ENCODE measurements at regions not wholly inside any gene's neighbourhood (a gene's known extent, or its start where the extent isn't known, plus 50 kb on each side); places are given as distances from the start of the nearest gene placed in this dataset.

DNA sequence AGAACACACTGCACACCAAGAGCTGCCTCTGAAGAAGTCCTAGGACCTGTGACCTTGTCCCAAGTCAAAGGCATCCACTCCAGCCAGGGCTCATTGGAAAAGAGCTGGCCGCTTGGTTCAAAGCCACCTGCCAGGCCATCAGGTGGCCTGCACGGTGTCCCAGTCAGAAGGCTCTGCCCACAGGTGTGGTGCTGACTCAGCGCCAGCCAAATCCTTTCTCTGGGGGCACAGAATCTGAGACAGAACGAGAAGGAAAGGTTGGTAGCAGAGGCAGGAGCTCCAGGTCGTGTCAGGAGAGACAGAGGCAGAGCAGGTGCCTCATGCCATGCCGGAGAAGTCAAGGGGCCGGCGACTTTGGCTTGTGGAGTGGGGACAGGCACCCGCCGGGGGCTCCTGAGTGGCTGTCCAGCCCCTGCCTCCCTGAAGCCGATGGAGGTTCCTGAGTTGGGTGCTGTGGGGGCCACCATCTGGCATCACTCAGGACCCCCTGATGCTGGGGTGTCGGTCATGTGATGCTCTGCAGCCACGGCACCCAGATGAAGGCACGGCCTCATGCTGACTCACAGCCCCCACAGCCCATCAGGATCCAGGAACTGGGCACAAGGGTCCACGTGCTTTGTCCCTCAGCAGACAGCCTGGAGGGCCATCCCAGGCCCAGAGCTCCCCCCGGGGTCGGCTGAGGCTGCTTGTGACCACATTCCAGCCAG is 128.1 kb upstream of the FOXF1 start:
- Histone ChIP-seq H3K36me3 (ENCODE audit: control insufficient read depth, insufficient read depth, low read length) (no peaks in the 10 kb centered on the region), H3K27me3 (ENCODE audit: control insufficient read depth, insufficient read depth, low read length) (no peaks in the 10 kb centered on the region), H3K9me3 (ENCODE audit: control insufficient read depth, low read depth, low read length) (no peaks in the 10 kb centered on the region), H3K27ac (ENCODE audit: low read length) (no peak overlapping the region), H3K4me1 (ENCODE audit: control insufficient read depth, insufficient read depth, low read length) (no peaks in the 10 kb centered on the region), H3K4me3 (ENCODE audit: low read length) (no peak overlapping the region)
- DNase-seq: no peak
- no CpG with 5 or more reads among the region's 17 CpGs for WGBS (ENCODE audit: insufficient coverage, low lambda C conversion rate)

DNA sequence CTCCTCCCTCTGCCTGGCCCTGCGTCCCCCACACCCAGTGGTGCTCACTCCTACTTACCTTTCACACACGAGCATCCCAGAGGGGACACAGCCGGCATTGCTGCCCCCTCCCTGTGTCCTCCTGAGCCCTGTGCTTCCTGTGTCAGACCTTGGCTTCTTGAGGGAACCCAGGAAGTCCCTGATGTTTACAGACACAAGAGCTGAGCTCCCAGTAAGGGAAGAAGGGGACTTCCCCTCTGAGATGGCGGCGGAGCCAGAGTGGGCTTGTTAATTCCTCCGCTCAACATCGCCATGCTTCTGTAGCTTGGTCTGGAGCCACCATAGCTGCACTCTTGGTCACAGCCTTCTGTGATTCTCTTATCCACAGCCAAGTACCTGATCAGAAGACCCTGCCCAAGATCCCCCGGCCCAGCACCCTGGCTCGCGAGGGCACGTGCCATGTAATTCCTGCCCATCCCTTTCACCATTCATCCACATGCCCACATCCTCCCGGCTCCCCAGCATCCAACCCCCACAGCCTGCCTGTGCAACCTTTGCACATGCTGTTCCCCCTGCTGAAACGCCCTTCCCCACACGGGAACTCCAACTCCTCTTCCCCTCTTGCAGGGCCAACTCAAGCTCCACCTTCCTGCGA is 127.4 kb upstream of the FOXF1 start:
- no peak for DNase-seq

DNA sequence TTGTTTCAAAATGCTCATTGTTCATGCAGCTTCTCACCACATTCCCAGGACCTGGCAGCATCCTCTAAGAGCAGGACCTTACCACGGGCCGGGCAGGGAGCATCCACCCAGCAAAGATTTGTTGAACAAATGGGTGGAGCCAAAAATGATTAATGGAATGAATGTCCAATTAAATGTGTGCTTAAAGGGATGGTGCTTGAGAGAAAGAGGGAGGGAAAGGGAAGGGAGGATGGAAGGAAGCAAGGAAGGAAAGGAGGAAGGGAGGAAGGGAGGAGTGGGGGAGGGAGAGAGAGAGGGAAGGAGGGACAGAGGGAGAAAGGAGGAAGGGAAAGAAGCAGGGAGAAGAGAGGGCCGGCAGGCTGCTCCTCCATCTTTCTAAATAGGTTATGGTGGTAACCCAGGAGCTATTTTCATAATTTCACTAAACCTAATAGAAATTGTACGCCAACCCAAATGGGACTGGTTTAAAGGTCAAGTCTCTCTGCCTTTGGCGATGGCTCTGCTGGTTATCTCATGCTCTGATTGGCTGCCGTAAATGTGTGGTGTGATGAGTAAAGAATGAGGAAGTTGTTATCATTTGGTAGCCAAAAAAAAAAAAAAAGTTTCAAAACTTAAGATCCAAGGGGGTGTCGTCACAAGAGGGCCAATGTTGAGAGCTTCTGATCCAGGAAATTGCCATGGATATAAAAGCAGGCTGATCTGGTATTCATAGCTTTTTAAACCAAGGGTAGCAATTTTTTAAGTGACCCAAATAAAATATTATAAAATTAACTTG is 126.7 kb upstream of the FOXF1 start:
- DNase-seq: no peak
- Histone ChIP-seq H3K4me3 (ENCODE audit: low read length) (no peak overlapping the region), H3K9me3 (ENCODE audit: control insufficient read depth, low read depth, low read length) (no peaks in the 10 kb centered on the region), H3K36me3 (ENCODE audit: control insufficient read depth, insufficient read depth, low read length) (no peaks in the 10 kb centered on the region), H3K27me3 (ENCODE audit: control insufficient read depth, insufficient read depth, low read length) (no peaks in the 10 kb centered on the region), H3K4me1 (ENCODE audit: control insufficient read depth, insufficient read depth, low read length) (no peaks in the 10 kb centered on the region), H3K27ac (ENCODE audit: low read length) (no peak overlapping the region)
- 0% methylated on average over 1 of the region's 7 CpGs for WGBS (ENCODE audit: insufficient coverage, low lambda C conversion rate)

More for the DNA sequence above, 127.4 kb upstream of the FOXF1 start:
- no peaks in the 10 kb centered on the region for H3K9me3 ChIP-seq (ENCODE audit: control insufficient read depth, low read depth, low read length)
- H3K4me3 ChIP-seq (ENCODE audit: low read length): no peak overlapping the region
- no peak overlapping the region for H3K27ac ChIP-seq (ENCODE audit: low read length)
- H3K36me3 ChIP-seq (ENCODE audit: control insufficient read depth, insufficient read depth, low read length): no peaks in the 10 kb centered on the region
- no CpG with 5 or more reads among the region's 15 CpGs for WGBS (ENCODE audit: insufficient coverage, low lambda C conversion rate)
- no peaks in the 10 kb centered on the region for H3K4me1 ChIP-seq (ENCODE audit: control insufficient read depth, insufficient read depth, low read length)
- H3K27me3 ChIP-seq (ENCODE audit: control insufficient read depth, insufficient read depth, low read length): no peaks in the 10 kb centered on the region

DNA sequence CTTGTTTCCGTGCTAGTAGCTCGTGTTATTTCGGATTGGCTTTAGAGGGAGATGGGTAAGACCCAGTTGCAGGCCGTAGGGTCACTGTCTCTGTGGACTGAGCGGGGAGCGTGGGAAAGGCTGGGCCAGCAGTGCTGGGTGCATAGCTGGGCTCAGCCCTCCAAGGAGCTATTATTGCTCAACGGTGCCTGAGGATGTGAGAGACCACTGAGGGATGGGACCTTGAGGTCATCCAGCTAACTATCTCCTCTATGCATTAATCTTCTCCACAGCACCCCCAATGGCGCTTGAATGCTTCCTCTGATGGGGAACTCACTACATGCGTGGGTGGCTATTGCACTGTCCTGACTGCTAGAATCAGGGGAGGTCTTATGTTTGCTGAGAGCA is 126.1 kb upstream of the FOXF1 start:
- WGBS (ENCODE audit: insufficient coverage, low lambda C conversion rate): no CpG with 5 or more reads among the region's 9 CpGs
- no peaks in the 10 kb centered on the region for H3K27me3 ChIP-seq (ENCODE audit: control insufficient read depth, insufficient read depth, low read length)
- no peak for DNase-seq
- no peak overlapping the region for H3K4me3 ChIP-seq (ENCODE audit: low read length)
- H3K36me3 ChIP-seq (ENCODE audit: control insufficient read depth, insufficient read depth, low read length): no peaks in the 10 kb centered on the region
- no peak overlapping the region for H3K27ac ChIP-seq (ENCODE audit: low read length)
- no peaks in the 10 kb centered on the region for H3K4me1 ChIP-seq (ENCODE audit: control insufficient read depth, insufficient read depth, low read length)
- H3K9me3 ChIP-seq (ENCODE audit: control insufficient read depth, low read depth, low read length): no peaks in the 10 kb centered on the region

DNA sequence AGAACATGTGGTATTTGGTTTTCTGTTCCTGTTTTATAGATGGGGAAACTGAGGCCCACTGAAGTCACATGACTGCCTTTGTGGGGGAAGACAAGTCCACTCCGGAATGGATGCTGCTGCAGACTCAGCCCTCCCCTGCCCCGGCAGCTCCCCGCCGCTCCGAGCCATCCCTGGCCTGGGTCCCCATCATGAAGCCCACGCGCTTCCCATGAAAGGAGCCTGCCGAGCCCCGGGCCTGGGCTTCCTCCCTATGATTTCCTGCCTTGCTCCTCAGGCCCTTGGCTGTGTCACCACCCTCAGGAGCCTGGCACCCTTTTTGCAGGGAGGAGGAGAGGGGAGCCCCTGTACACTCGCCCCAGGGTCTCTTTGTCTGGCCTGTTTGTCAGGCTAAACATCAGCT is 125.3 kb upstream of the FOXF1 start:
- H3K4me3 ChIP-seq (ENCODE audit: low read length): no peak overlapping the region
- no peak for DNase-seq
- H3K36me3 ChIP-seq (ENCODE audit: control insufficient read depth, insufficient read depth, low read length): no peaks in the 10 kb centered on the region
- H3K9me3 ChIP-seq (ENCODE audit: control insufficient read depth, low read depth, low read length): no peaks in the 10 kb centered on the region
- H3K4me1 ChIP-seq (ENCODE audit: control insufficient read depth, insufficient read depth, low read length): no peaks in the 10 kb centered on the region
- H3K27me3 ChIP-seq (ENCODE audit: control insufficient read depth, insufficient read depth, low read length): no peaks in the 10 kb centered on the region
- no CpG with 5 or more reads among the region's 10 CpGs for WGBS (ENCODE audit: insufficient coverage, low lambda C conversion rate)
- H3K27ac ChIP-seq (ENCODE audit: low read length): no peak overlapping the region

DNA sequence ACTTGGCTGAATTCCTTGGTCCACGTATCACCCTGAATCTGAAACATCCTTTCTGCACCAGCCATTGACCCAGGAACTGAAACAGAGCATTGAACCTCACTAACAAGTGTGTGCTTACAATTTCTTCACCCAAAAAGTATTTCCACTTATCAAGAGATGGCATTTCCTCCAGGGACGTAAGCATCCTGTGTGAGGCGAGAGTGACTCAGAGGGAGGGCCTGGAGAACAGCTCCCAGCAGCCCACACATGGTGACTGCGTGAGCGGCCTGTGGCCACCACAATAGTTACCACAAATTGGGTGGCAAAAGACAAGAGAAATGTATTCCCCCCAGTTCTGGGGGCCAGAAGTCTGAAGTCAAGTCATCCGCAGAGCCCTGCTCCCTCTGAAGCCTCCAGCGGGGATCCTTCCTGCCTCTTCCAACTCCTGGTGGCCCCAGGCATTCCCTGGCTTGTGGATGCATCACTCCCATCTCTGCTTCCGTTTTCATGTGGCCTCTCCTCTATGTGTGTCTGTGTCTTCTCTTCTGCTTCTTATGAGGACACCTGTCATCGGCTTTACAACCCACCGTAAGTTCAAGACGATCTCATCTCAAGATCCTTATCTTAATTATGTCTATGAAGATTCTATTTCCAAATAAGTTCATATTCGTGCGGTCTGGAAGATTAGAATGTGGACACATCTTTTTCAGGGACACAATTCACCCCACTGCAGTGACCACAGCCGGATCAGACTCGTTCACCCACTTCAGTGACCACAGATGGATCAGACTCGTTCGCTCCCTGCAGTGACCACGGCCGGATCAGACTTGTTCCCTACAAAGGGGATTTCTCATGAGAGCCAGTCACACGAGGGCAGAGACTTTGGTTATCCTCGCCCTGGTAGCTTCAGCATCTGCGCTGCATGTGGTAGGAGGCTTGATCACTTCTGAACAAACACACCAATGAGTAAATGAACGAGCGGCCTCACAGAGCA is 122.6 kb upstream of the FOXF1 start:
- Histone ChIP-seq H3K9me3 (ENCODE audit: control insufficient read depth, low read depth, low read length) (no peaks in the 10 kb centered on the region), H3K27ac (ENCODE audit: low read length) (no peak overlapping the region), H3K36me3 (ENCODE audit: control insufficient read depth, insufficient read depth, low read length) (no peaks in the 10 kb centered on the region), H3K4me1 (ENCODE audit: control insufficient read depth, insufficient read depth, low read length) (no peaks in the 10 kb centered on the region), H3K27me3 (ENCODE audit: control insufficient read depth, insufficient read depth, low read length) (no peaks in the 10 kb centered on the region), H3K4me3 (ENCODE audit: low read length) (no peak overlapping the region)
- 86% methylated on average over 4 of the region's 24 CpGs for WGBS (ENCODE audit: insufficient coverage, low lambda C conversion rate)
- DNase-seq: no peak

DNA sequence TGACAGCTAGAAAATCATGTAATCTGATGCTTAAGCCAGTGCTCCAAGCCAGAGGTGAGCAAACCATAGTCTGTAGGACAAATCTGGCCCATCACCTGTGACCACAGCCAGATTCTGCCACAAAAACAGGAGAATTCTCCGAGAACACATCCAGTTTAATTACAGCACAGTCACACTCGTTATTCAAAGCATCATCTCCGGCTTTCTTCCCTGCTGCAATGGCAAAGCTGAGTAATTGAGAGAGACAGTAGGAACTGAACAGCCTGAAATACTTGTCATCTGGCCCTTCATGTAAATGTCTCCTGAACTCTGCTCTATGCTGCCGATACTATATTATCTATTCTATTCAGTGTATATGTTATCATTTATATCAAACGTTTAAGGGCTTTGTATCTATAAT is 121.4 kb upstream of the FOXF1 start:
- Histone ChIP-seq H3K4me3 (ENCODE audit: low read length) (no peak overlapping the region), H3K4me1 (ENCODE audit: control insufficient read depth, insufficient read depth, low read length) (no peaks in the 10 kb centered on the region), H3K27me3 (ENCODE audit: control insufficient read depth, insufficient read depth, low read length) (no peaks in the 10 kb centered on the region), H3K36me3 (ENCODE audit: control insufficient read depth, insufficient read depth, low read length) (no peaks in the 10 kb centered on the region), H3K27ac (ENCODE audit: low read length) (no peak overlapping the region), H3K9me3 (ENCODE audit: control insufficient read depth, low read depth, low read length) (no peaks in the 10 kb centered on the region)
- 73% methylated on average over 2 of the region's 5 CpGs for WGBS (ENCODE audit: insufficient coverage, low lambda C conversion rate)
- no peak for DNase-seq

DNA sequence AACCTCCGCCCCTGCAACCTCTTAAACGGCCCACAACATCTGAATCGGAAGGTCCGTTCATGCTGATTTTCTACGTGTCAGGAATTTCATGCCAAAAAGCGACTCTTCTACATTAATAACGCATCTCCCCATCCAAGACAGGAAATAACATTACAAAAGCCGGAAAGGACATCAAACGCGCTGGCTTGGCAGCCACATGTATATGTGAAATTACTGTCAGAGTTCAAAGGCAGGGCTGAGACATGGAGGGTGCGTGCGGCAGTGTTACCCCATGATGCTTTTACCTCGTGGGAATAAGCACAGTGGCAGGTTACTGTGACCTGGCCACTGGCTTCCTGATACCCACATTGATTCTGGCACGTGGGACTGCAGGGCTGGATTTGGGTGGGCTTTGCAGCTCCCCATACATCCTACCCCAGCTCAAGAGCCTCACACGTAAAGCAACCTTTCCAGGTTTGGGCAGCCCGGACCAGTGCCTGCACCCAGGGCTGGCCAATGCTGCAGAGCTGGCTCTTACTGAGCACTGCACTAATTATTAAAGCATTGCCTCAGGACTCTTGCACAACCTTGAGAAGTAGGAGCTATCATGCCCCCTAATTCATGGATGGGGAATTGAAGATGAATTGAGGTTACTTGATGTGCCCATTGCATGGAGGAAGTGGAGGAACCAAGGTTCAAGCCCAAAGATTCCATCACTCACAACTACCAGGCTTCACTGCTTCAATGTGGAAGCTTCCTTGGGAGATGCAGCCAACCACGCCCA is 120.6 kb upstream of the FOXF1 start:
- 69% methylated on average over 5 of the region's 17 CpGs for WGBS (ENCODE audit: insufficient coverage, low lambda C conversion rate)
- Histone ChIP-seq H3K36me3 (ENCODE audit: control insufficient read depth, insufficient read depth, low read length) (no peaks in the 10 kb centered on the region), H3K4me3 (ENCODE audit: low read length) (no peak overlapping the region), H3K9me3 (ENCODE audit: control insufficient read depth, low read depth, low read length) (no peaks in the 10 kb centered on the region), H3K4me1 (ENCODE audit: control insufficient read depth, insufficient read depth, low read length) (no peaks in the 10 kb centered on the region), H3K27ac (ENCODE audit: low read length) (no peak overlapping the region), H3K27me3 (ENCODE audit: control insufficient read depth, insufficient read depth, low read length) (no peaks in the 10 kb centered on the region)
- DNase-seq: no peak

DNA sequence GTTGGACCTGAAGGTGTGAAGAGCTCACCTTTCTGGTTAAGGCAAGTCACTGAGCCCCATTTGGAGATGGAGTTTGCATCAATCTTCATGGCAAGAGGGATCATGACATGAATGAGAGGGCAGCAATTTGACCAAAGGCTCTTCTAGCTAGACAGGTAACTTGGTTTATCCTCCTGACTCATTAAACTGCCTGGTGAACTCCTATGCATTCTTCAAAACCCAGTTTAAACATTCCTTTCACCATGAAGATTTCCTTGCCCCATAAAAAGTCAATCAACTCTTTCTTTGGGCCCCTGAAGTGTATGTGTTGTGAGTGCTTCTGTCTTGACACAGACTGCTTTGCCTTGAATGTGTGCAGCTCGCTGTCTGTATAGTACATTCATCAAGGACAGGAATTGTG is 120.0 kb upstream of the FOXF1 start:
- H3K4me3 ChIP-seq (ENCODE audit: low read length): no peak overlapping the region
- WGBS (ENCODE audit: insufficient coverage, low lambda C conversion rate): no CpG with 5 or more reads among the region's 1 CpG
- H3K36me3 ChIP-seq (ENCODE audit: control insufficient read depth, insufficient read depth, low read length): no peaks in the 10 kb centered on the region
- no peak for DNase-seq
- no peaks in the 10 kb centered on the region for H3K9me3 ChIP-seq (ENCODE audit: control insufficient read depth, low read depth, low read length)
- H3K27ac ChIP-seq (ENCODE audit: low read length): no peak overlapping the region
- no peaks in the 10 kb centered on the region for H3K27me3 ChIP-seq (ENCODE audit: control insufficient read depth, insufficient read depth, low read length)
- H3K4me1 ChIP-seq (ENCODE audit: control insufficient read depth, insufficient read depth, low read length): no peaks in the 10 kb centered on the region
